GM23338 (cell line): ENCODE measurements at regions not wholly inside any gene's neighbourhood (a gene's known extent, or its start where the extent isn't known, plus 50 kb on each side); places are given as distances from the start of the nearest gene placed in this dataset.

Experiments used
- ATAC-seq: fragments of 200-7000 bp; cut with Tn5 transposase; 3 replicates; pipeline ENCODE4 v1.9.1; 2020
- DNase-seq: peaks from one replicate; pipeline ENCODE4 v3.0.0-alpha.2; 2015; ENCODE audit warnings: low spot score
- H2AFZ ChIP-seq: fragments of 200-600 bp; sonication (generic); 2 replicates; pipeline ENCODE4 v1.8.0; 2016; ENCODE audit warnings: antibody characterized with exemption, mild to moderate bottlenecking, moderate library complexity
- H3F3A ChIP-seq: fragments of 200-600 bp; sonication (generic); replicated peaks from 2 replicates; pipeline ENCODE4 v1.8.0; 2017; ENCODE audit warnings: antibody characterized with exemption, mixed run types, low read depth
- H3K27ac ChIP-seq: fragments of 200-600 bp; sonication (generic); 2 replicates; pipeline ENCODE4 v1.6.1; 2016; ENCODE audit warnings: low read depth
- H3K27me3 ChIP-seq: fragments of 200-600 bp; sonication (generic); 2 replicates; pipeline ENCODE4 v1.8.0; 2016; ENCODE audit warnings: mild to moderate bottlenecking, mixed run types, moderate library complexity; ENCODE audit not compliant: insufficient read depth
- H3K36me3 ChIP-seq: fragments of 200-600 bp; sonication (generic); 2 replicates; pipeline ENCODE4 v1.8.0; 2016; ENCODE audit warnings: mild to moderate bottlenecking; ENCODE audit not compliant: insufficient read depth
- H3K4me1 ChIP-seq: fragments of 200-600 bp; sonication (generic); 2 replicates; pipeline ENCODE4 v1.8.0; 2016; ENCODE audit warnings: mild to moderate bottlenecking, moderate library complexity; ENCODE audit not compliant: insufficient read depth
- H3K4me2 ChIP-seq: fragments of 200-600 bp; sonication (generic); 2 replicates; pipeline ENCODE4 v1.7.1; 2017; ENCODE audit warnings: mixed run types
- H3K4me3 ChIP-seq: fragments of 200-600 bp; sonication (generic); 2 replicates; pipeline ENCODE4 v1.6.1; 2016; ENCODE audit warnings: mixed run types
- H3K79me2 ChIP-seq: fragments of 200-600 bp; sonication (generic); replicated peaks from 2 replicates; pipeline ENCODE4 v1.8.0; 2017; ENCODE audit warnings: mild to moderate bottlenecking; ENCODE audit not compliant: insufficient read depth
- H3K9me2 ChIP-seq: fragments of 200-600 bp; sonication (generic); 2 replicates; pipeline ENCODE4 v1.8.0; 2017; ENCODE audit not compliant: insufficient read depth
- H4K20me1 ChIP-seq: fragments of 200-600 bp; sonication (generic); replicated peaks from 2 replicates; pipeline ENCODE4 v1.8.0; 2017; ENCODE audit warnings: mild to moderate bottlenecking; ENCODE audit not compliant: insufficient read depth
- H3K27ac Mint-ChIP-seq: 2 replicates; pipeline ENCODE4 v1.8.0; 2020; ENCODE audit warnings: inconsistent platforms, mild to moderate bottlenecking, moderate library complexity, mixed read lengths
- H3K27me3 Mint-ChIP-seq: 3 replicates; pipeline ENCODE4 v1.8.0; 2022; ENCODE audit warnings: low read depth, mild to moderate bottlenecking, moderate library complexity, mixed read lengths, inconsistent platforms; ENCODE audit not compliant: insufficient read depth, poor library complexity
- H3K36me3 Mint-ChIP-seq: 3 replicates; pipeline ENCODE4 v1.8.0; 2021; ENCODE audit warnings: low read depth, mild to moderate bottlenecking, inconsistent platforms, moderate library complexity, mixed read lengths
- H3K4me1 Mint-ChIP-seq: 3 replicates; pipeline ENCODE4 v1.8.0; 2020; ENCODE audit warnings: mild to moderate bottlenecking, inconsistent platforms, mixed read lengths
- H3K4me3 Mint-ChIP-seq: 3 replicates; pipeline ENCODE4 v1.8.0; 2021; ENCODE audit warnings: moderate library complexity, mild to moderate bottlenecking, inconsistent platforms, mixed read lengths
- H3K9me3 Mint-ChIP-seq: 3 replicates; pipeline ENCODE4 v1.8.0; 2020; ENCODE audit warnings: moderate library complexity, mild to moderate bottlenecking, inconsistent platforms, mixed read lengths
- CREB1 ChIP-seq: fragments of 250-450 bp; sonication (Bioruptor Pico); IDR thresholded peaks from 2 replicates; pipeline ENCODE4 v1.5.0; 2020; ENCODE audit warnings: low read depth, mild to moderate bottlenecking, moderate library complexity
- EZH2 ChIP-seq: fragments of 200-600 bp; sonication (generic); IDR thresholded peaks from one replicate; pipeline ENCODE4 v1.8.0; 2017; ENCODE audit warnings: antibody characterized with exemption, mild to moderate bottlenecking, low read depth; ENCODE audit not compliant: unreplicated experiment
- EZH2phosphoT487 ChIP-seq: fragments of 200-600 bp; sonication (generic); IDR thresholded peaks from one replicate; pipeline ENCODE4 v1.8.1; 2018; ENCODE audit warnings: antibody characterized with exemption; ENCODE audit not compliant: unreplicated experiment
- JUNB ChIP-seq: IDR thresholded peaks from one replicate; pipeline ENCODE4 v1.6.1; 2016; ENCODE audit warnings: antibody characterized with exemption; ENCODE audit not compliant: unreplicated experiment
- NANOG ChIP-seq: IDR thresholded peaks from 2 replicates; pipeline ENCODE4 v1.6.1; 2016; ENCODE audit warnings: antibody characterized with exemption, borderline replicate concordance
- POLR2AphosphoS5 ChIP-seq: IDR thresholded peaks from 2 replicates; pipeline ENCODE4 v1.6.1; 2016; ENCODE audit warnings: antibody characterized with exemption, low read depth
- STAT1 ChIP-seq: IDR thresholded peaks from one replicate; pipeline ENCODE4 v1.6.1; 2016; ENCODE audit warnings: antibody characterized with exemption; ENCODE audit not compliant: unreplicated experiment
- ZNF114 ChIP-seq: fragments of 250-450 bp; sonication (Bioruptor Pico); IDR thresholded peaks from 2 replicates; pipeline ENCODE4 v1.5.0; 2020; ENCODE audit warnings: mild to moderate bottlenecking, moderate library complexity
- ZNF331 ChIP-seq: fragments of 250-450 bp; sonication (Bioruptor Pico); IDR thresholded peaks from 2 replicates; pipeline ENCODE4 v1.5.0; 2020; ENCODE audit warnings: low read depth, mild to moderate bottlenecking, moderate library complexity
- TF ChIP-seq, protein P1 (sequence below), 2 experiments: fragments of 200-600 bp in 1 of 2; sonication (generic) in 1 of 2; conservative IDR thresholded peaks; 2 replicates each; pipeline versions ENCODE4 v1.5.1 to v1.6.1; 2016 to 2017; ENCODE audit warnings: antibody characterized with exemption in 2 of 2, low read depth in 2 of 2, mild to moderate bottlenecking in 2 of 2, moderate library complexity in 1 of 2
- TF ChIP-seq, protein P2 (sequence below): IDR thresholded peaks from one replicate; pipeline ENCODE4 v1.6.1; 2018; ENCODE audit warnings: antibody characterized with exemption; ENCODE audit not compliant: unreplicated experiment
- TF ChIP-seq, protein P3 (sequence below): fragments of 250-450 bp; sonication (Bioruptor Pico); IDR thresholded peaks from 2 replicates; pipeline ENCODE4 v1.5.0; 2020; ENCODE audit warnings: mild to moderate bottlenecking, moderate library complexity
- TF ChIP-seq, protein P4 (sequence below): IDR thresholded peaks from 2 replicates; pipeline ENCODE4 v1.6.1; 2016; ENCODE audit warnings: antibody characterized with exemption

DNA sequence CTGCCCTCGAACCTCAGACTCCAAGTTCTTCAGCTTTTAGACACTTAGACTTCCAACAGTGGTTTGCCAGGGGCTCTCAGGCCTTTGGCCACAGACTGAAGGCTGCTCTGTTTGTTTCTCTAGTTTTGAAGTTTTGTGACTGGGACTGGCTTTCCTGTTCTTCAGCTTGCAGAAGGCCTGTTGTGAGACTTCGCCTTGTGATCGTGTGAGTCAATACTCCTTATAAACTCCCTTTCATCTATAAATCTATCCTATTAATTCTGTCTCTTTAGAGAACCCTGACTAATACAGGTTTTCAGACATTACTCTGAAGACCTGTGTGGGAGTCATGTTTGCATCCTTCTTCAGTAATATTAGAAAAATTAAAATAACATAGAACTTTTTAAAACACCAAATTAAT, 289.1 kb downstream of the RMST start:
- no peak overlapping the region for H3K27ac ChIP-seq
- H3K4me2 ChIP-seq = no peak overlapping the region
- no peaks in the 10 kb centered on the region for H3F3A ChIP-seq
- H3K4me1 Mint-ChIP-seq = no peaks in the 10 kb centered on the region
- H3K4me1 ChIP-seq = peaks cover 8% of the 10 kb centered on the region; the same call in 1 of the 2 replicates
- TF ChIP-seq, protein P1, sequence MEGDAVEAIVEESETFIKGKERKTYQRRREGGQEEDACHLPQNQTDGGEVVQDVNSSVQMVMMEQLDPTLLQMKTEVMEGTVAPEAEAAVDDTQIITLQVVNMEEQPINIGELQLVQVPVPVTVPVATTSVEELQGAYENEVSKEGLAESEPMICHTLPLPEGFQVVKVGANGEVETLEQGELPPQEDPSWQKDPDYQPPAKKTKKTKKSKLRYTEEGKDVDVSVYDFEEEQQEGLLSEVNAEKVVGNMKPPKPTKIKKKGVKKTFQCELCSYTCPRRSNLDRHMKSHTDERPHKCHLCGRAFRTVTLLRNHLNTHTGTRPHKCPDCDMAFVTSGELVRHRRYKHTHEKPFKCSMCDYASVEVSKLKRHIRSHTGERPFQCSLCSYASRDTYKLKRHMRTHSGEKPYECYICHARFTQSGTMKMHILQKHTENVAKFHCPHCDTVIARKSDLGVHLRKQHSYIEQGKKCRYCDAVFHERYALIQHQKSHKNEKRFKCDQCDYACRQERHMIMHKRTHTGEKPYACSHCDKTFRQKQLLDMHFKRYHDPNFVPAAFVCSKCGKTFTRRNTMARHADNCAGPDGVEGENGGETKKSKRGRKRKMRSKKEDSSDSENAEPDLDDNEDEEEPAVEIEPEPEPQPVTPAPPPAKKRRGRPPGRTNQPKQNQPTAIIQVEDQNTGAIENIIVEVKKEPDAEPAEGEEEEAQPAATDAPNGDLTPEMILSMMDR (conservative IDR thresholded peaks at IDR 0.05; ENCODE audit: low read depth in 2 of 2) = no peak
- TF ChIP-seq CREB1 (CRISPR knock-in tag) (no peak), NANOG (no peak), POLR2AphosphoS5 (no peak), ZNF114 (no peak), EZH2 (no peak), JUNB (no peak), ZNF331 (no peak), STAT1 (no peak), EZH2phosphoT487 (no peak)
- TF ChIP-seq, protein P2, sequence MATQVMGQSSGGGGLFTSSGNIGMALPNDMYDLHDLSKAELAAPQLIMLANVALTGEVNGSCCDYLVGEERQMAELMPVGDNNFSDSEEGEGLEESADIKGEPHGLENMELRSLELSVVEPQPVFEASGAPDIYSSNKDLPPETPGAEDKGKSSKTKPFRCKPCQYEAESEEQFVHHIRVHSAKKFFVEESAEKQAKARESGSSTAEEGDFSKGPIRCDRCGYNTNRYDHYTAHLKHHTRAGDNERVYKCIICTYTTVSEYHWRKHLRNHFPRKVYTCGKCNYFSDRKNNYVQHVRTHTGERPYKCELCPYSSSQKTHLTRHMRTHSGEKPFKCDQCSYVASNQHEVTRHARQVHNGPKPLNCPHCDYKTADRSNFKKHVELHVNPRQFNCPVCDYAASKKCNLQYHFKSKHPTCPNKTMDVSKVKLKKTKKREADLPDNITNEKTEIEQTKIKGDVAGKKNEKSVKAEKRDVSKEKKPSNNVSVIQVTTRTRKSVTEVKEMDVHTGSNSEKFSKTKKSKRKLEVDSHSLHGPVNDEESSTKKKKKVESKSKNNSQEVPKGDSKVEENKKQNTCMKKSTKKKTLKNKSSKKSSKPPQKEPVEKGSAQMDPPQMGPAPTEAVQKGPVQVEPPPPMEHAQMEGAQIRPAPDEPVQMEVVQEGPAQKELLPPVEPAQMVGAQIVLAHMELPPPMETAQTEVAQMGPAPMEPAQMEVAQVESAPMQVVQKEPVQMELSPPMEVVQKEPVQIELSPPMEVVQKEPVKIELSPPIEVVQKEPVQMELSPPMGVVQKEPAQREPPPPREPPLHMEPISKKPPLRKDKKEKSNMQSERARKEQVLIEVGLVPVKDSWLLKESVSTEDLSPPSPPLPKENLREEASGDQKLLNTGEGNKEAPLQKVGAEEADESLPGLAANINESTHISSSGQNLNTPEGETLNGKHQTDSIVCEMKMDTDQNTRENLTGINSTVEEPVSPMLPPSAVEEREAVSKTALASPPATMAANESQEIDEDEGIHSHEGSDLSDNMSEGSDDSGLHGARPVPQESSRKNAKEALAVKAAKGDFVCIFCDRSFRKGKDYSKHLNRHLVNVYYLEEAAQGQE = no peak
- TF ChIP-seq, protein P3, sequence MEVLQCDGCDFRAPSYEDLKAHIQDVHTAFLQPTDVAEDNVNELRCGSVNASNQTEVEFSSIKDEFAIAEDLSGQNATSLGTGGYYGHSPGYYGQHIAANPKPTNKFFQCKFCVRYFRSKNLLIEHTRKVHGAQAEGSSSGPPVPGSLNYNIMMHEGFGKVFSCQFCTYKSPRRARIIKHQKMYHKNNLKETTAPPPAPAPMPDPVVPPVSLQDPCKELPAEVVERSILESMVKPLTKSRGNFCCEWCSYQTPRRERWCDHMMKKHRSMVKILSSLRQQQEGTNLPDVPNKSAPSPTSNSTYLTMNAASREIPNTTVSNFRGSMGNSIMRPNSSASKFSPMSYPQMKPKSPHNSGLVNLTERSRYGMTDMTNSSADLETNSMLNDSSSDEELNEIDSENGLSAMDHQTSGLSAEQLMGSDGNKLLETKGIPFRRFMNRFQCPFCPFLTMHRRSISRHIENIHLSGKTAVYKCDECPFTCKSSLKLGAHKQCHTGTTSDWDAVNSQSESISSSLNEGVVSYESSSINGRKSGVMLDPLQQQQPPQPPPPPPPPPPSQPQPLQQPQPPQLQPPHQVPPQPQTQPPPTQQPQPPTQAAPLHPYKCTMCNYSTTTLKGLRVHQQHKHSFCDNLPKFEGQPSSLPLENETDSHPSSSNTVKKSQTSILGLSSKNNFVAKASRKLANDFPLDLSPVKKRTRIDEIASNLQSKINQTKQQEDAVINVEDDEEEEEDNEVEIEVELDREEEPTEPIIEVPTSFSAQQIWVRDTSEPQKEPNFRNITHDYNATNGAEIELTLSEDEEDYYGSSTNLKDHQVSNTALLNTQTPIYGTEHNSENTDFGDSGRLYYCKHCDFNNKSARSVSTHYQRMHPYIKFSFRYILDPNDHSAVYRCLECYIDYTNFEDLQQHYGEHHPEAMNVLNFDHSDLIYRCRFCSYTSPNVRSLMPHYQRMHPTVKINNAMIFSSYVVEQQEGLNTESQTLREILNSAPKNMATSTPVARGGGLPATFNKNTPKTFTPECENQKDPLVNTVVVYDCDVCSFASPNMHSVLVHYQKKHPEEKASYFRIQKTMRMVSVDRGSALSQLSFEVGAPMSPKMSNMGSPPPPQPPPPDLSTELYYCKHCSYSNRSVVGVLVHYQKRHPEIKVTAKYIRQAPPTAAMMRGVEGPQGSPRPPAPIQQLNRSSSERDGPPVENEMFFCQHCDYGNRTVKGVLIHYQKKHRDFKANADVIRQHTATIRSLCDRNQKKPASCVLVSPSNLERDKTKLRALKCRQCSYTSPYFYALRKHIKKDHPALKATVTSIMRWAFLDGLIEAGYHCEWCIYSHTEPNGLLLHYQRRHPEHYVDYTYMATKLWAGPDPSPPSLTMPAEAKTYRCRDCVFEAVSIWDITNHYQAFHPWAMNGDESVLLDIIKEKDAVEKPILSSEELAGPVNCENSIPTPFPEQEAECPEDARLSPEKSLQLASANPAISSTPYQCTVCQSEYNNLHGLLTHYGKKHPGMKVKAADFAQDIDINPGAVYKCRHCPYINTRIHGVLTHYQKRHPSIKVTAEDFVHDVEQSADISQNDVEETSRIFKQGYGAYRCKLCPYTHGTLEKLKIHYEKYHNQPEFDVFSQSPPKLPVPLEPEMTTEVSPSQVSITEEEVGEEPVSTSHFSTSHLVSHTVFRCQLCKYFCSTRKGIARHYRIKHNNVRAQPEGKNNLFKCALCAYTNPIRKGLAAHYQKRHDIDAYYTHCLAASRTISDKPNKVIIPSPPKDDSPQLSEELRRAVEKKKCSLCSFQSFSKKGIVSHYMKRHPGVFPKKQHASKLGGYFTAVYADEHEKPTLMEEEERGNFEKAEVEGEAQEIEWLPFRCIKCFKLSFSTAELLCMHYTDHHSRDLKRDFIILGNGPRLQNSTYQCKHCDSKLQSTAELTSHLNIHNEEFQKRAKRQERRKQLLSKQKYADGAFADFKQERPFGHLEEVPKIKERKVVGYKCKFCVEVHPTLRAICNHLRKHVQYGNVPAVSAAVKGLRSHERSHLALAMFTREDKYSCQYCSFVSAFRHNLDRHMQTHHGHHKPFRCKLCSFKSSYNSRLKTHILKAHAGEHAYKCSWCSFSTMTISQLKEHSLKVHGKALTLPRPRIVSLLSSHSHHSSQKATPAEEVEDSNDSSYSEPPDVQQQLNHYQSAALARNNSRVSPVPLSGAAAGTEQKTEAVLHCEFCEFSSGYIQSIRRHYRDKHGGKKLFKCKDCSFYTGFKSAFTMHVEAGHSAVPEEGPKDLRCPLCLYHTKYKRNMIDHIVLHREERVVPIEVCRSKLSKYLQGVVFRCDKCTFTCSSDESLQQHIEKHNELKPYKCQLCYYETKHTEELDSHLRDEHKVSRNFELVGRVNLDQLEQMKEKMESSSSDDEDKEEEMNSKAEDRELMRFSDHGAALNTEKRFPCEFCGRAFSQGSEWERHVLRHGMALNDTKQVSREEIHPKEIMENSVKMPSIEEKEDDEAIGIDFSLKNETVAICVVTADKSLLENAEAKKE (CRISPR knock-in tag) = no peak
- TF ChIP-seq, protein P4, sequence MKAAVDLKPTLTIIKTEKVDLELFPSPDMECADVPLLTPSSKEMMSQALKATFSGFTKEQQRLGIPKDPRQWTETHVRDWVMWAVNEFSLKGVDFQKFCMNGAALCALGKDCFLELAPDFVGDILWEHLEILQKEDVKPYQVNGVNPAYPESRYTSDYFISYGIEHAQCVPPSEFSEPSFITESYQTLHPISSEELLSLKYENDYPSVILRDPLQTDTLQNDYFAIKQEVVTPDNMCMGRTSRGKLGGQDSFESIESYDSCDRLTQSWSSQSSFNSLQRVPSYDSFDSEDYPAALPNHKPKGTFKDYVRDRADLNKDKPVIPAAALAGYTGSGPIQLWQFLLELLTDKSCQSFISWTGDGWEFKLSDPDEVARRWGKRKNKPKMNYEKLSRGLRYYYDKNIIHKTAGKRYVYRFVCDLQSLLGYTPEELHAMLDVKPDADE = no peak
- no peak overlapping the region for H3K4me3 ChIP-seq
- ATAC-seq = no peak
- H3K9me2 ChIP-seq = peaks cover 12% of the 10 kb centered on the region; the same call in 1 of the 2 replicates
- H3K36me3 Mint-ChIP-seq = no peaks in the 10 kb centered on the region
- H3K4me3 Mint-ChIP-seq = no peak overlapping the region
- H3K27me3 ChIP-seq = no peaks in the 10 kb centered on the region
- DNase-seq = no peak
- H3K9me3 Mint-ChIP-seq = no peaks in the 10 kb centered on the region
- peaks cover 4% of the 10 kb centered on the region for H3K27me3 Mint-ChIP-seq
- H2AFZ ChIP-seq = no peak overlapping the region
- no peaks in the 10 kb centered on the region for H4K20me1 ChIP-seq
- no peaks in the 10 kb centered on the region for H3K36me3 ChIP-seq
- no peak overlapping the region for H3K27ac Mint-ChIP-seq
- no peaks in the 10 kb centered on the region for H3K79me2 ChIP-seq
